GM21619 (cell line): ENCODE measurements at regions not wholly inside any gene's neighbourhood (a gene's known extent, or its start where the extent isn't known, plus 50 kb on each side); places are given as distances from the start of the nearest gene placed in this dataset.
A peak's percentile ranks its signal among the peaks of the same experiment; 100 is the strongest.

ENCODE experiments used
- ATAC-seq: cut with Tn5 transposase; IDR thresholded peaks from one replicate; pipeline ENCODE4 v1.9.1; 2021; ENCODE audit not compliant: unreplicated experiment

GRCh38 chr11:92885600-92885999 is 83.9 kb upstream of the MTNR1B start:
- ATAC-seq, result no peak

GRCh38 chr11:92886243-92886905 is 83.1 kb upstream of the MTNR1B start:
- ATAC-seq, result no peak

- ATAC-seq, result no peak
Observed at GRCh38 chr11:92888696-92889095, 80.8 kb upstream of the MTNR1B start.

GRCh38 chr11:92890846-92891245 is 78.6 kb upstream of the MTNR1B start:
- ATAC-seq, result no peak

DNA sequence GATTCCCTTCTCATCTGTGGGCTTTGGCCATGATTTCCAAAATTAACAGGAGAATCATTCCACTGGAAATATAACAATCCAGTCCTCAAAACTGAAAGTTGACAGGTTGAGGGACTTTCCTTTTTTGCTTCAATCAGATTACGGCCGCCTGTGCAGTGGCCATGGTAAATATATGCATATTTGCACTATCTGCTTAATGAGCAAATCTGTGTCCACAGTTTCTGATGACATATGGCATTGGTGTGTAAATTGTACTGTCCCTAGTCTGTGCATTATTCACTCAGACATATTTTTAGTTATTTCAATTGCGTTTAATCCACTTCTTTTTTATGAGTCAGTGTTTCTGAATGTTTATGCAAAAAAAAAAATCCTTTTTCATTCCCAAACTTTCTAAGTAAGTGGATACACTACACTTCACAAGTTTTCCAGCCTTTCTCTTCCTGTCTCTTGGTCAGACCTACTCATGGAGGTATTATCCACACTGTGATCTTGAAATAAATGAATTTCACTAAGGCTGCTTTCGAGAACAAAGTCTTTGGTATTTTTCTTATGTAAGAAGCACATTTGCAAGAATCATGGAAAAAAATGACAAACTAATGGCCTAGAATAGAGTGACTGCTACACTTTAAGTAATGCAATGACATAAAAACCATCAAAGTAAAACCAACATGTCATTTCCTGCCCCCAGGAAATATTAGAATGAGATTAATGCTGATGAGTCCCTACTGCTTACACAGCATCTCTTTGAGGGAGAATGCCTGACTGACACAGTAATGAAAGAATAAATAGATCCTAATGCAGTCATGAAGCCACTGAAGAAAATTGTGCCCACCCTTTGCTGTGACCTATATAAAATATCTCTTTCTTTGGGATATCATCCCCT is 76.4 kb upstream of the MTNR1B start:
- ATAC-seq, result no peak

DNA sequence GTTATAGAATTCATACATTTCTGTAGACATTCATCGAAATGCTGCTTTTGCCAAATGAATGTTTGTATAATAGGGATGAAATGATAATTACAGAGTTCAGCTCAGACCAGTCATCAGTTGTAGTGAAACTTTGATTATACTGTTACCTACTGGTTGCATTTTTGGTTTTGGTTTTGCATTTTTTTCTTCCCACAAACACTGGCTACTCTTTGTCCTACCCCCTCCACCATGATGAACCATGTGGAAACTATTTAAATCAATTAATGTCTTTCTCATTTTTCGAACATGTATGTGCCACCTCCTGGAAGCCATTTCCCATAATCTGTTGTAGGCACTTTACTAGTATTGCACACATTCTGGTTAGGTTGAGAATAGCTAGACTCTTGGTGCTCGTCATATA is 75.3 kb upstream of the MTNR1B start:
- ATAC-seq, result no peak

DNA sequence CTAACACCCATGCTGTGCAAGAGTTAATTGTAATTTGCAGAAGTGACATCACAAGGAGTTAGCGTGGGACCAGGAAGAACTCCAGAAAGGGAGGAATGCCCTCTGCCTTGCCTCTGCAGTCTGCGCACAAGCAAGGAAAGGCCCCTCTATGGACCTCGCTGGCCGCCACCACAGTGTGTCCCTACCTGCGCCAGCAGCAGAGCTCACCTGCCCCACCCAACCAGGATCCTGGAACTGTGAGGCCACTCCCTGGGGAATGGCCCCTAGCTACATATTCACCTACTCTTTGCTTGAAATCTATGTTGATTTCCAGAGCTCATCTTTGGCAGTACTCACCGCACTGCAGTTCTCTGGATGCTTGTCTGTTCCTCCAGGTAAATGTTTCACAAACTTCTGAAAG is 72.0 kb upstream of the MTNR1B start:
- no peak for ATAC-seq

DNA sequence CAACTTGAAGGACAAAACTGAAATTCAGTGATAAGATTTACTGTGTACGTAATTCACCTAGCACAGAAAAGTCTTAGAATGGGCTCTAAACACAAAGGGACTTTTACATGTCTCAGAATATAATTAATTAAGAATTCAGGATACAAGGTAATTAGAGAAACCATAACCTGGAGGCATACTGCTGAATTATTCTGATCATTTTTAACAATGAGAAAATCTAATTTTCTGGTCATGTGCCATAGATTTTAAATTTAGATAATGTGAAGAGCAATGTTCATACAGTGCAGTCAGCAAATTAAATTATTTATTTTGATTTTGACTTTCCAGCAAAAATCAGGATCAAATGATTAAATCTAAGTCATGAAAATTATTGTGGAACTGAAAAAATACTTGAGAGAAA is 67.0 kb upstream of the MTNR1B start:
- no peak for ATAC-seq

DNA sequence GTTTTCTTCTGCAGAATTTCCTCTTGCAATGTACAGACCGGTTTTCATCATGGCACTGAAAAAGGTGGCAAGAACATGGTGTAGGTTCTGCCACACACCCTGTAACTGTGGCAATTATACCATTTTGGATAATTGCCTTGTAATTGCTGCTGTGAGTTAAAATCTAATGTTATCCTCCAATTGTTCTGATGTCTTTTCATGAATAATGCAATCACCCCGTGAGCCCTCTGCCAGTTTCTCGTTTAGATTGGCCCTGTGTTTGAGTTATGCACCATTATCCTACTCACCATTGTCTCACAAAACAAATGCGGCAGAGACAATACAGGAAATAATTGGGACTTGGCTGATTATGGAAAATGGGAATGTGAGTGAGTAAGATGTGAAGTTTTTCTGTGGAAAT is 61.8 kb upstream of the MTNR1B start:
- no peak for ATAC-seq

DNA sequence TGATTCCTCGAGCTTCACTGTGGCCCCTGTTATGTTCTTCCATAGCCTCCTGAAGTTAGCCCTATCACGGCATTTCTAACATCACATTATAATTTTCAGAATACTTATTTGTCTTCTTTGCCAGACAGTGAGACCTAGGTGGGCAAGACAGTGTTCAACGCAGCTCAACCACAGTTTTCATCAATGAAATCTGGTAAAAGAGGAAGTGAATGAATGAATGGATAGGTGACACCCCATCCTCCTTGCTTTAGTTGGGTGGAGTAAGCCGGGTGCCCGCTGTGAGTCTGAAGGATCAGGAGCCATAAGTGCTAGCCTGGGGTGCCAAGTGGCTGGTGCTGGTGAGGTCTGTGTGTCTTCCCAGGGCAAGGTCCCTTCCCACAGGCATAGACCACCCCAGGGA is 60.2 kb upstream of the MTNR1B start:
- ATAC-seq, result no peak

GRCh38 chr11:92911478-92911877 is 58.0 kb upstream of the MTNR1B start:
- no peak for ATAC-seq

DNA sequence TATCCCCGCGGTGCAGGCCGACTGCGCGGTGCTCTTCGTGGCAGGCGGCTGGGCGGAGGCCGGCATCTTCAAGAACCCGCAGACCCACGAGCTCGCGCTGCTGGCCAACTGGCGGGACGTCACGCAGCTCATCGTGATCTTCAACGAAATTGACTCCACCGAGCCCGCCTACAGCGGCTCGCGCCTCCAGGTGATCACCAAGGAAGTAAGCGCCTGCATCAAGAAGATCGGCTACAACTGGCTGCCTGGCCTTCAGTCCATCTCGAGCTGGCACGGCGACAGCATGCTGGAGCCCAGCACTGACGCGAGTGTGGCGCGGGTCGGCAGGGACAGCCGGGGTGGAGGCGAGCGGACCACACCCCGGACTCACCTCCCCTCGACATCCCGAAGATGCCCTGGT is 53.9 kb upstream of the MTNR1B start:
- no peak for ATAC-seq

- no peak for ATAC-seq
Observed at GRCh38 chr11:92916299-92916698, 53.2 kb upstream of the MTNR1B start.

DNA sequence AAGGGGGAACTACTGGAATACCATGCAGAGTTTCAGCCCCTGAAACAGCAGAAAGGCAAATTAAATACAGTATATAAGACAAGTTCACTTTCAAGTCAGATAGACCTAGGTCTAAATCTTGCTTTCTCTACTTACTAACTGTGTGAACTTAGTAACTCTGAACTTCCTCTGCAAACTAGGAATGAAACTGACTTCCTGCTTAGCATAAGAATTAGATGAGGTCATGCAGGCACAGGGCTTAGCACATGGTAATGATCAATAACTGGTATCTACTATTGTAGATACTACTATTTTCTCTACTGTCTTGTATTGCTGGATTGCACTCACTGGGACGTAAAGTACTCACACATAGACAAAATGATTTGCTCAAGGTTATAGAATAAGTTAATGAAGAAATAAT is 51.5 kb upstream of the MTNR1B start:
- ATAC-seq, result peak; percentile 58

- ATAC-seq, result no peak
Observed at GRCh38 chr11:92919048-92919447, 50.4 kb upstream of the MTNR1B start.
